ENCODE measurements at regions not wholly inside any gene's neighbourhood (a gene's known extent, or its start where the extent isn't known, plus 50 kb on each side); places are given as distances from the start of the nearest gene placed in this dataset.
"Not testable (repeated sequence)": the region's sequence is repeated elsewhere in the genome, so short reads cannot be mapped to it uniquely, and the experiment has no call there.

DNA sequence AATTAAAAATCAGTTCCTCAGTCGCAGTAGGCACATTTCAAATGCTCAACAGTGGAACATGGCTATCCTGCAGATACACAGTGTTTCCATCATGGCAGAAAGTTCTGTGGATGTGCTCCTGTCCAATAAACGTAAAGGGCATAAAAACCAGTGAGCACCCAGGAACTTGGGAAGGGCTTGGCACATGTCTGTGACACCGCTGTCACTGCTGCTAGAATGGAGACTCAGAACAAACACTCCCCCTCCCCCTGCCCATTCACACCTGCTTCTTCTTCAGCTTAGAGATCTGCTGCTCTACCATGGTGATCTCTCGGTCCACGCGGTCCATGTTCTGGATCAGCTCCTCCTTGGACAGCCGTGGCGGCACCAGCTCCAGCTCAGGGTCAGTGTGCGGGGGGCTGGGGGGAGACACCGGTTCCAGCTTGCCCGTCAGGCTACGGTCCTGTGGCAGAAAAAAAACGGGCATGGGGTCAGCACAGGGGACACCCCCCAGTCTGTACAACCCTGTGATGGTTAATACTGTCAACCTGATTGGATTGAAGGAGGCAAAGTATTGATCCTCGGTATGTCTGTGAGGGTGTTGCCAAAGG, 94.6 kb downstream of the NCOR2 start:
- no peak for DNase-seq (ENCODE audit: low spot score)
- H3K9me3 ChIP-seq (ENCODE audit: severe bottlenecking) = peaks cover 6% of the 10 kb centered on the region
- H3K4me1 ChIP-seq (ENCODE audit: insufficient read depth, poor library complexity, severe bottlenecking) = no peaks in the 10 kb centered on the region
- no peak overlapping the region for H3K4me3 ChIP-seq (ENCODE audit: severe bottlenecking)
- TF ChIP-seq, protein P1, sequence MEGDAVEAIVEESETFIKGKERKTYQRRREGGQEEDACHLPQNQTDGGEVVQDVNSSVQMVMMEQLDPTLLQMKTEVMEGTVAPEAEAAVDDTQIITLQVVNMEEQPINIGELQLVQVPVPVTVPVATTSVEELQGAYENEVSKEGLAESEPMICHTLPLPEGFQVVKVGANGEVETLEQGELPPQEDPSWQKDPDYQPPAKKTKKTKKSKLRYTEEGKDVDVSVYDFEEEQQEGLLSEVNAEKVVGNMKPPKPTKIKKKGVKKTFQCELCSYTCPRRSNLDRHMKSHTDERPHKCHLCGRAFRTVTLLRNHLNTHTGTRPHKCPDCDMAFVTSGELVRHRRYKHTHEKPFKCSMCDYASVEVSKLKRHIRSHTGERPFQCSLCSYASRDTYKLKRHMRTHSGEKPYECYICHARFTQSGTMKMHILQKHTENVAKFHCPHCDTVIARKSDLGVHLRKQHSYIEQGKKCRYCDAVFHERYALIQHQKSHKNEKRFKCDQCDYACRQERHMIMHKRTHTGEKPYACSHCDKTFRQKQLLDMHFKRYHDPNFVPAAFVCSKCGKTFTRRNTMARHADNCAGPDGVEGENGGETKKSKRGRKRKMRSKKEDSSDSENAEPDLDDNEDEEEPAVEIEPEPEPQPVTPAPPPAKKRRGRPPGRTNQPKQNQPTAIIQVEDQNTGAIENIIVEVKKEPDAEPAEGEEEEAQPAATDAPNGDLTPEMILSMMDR (IDR thresholded peaks at IDR 0.05; ENCODE audit: poor library complexity, severe bottlenecking) = no peak
- H3K27me3 ChIP-seq (ENCODE audit: insufficient read depth, poor library complexity, severe bottlenecking) = no peaks in the 10 kb centered on the region
- no peak overlapping the region for H3K27ac ChIP-seq (ENCODE audit: poor library complexity, severe bottlenecking)
- peaks cover 83% of the 10 kb centered on the region for H3K36me3 ChIP-seq (ENCODE audit: low read depth)
- ATAC-seq (ENCODE audit: low read depth) = no peak

DNA sequence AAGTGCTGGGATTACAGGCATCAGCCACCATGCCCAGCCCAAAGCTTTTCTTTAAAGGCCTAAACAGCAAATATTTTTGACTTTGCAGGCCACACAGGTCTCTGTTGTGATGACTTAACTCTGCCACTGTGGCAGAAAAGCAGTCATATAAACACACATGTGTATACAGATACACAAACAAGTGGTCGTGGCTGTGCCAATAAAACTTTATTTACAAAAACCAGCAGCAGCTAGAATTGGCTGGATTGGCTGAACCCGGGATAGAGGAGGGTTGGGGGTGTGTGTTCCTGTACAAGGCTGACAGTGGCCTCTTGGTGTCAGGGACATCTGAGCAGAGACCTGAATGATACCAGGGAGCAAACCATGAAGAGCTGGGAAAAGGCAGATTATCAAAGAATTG, 95.6 kb downstream of the NCOR2 start:
- Histone ChIP-seq H3K4me1 (ENCODE audit: insufficient read depth, poor library complexity, severe bottlenecking) (no peaks in the 10 kb centered on the region), H3K9me3 (ENCODE audit: severe bottlenecking) (peaks cover 6% of the 10 kb centered on the region), H3K4me3 (ENCODE audit: severe bottlenecking) (no peak overlapping the region), H3K36me3 (ENCODE audit: low read depth) (peaks cover 74% of the 10 kb centered on the region), H3K27me3 (ENCODE audit: insufficient read depth, poor library complexity, severe bottlenecking) (no peaks in the 10 kb centered on the region), H3K27ac (ENCODE audit: poor library complexity, severe bottlenecking) (no peak overlapping the region)
- ATAC-seq (ENCODE audit: low read depth) (no peak), DNase-seq (ENCODE audit: low spot score) (no peak)
- TF ChIP-seq, protein P1 (IDR thresholded peaks at IDR 0.05; ENCODE audit: poor library complexity, severe bottlenecking) = no peak

DNA sequence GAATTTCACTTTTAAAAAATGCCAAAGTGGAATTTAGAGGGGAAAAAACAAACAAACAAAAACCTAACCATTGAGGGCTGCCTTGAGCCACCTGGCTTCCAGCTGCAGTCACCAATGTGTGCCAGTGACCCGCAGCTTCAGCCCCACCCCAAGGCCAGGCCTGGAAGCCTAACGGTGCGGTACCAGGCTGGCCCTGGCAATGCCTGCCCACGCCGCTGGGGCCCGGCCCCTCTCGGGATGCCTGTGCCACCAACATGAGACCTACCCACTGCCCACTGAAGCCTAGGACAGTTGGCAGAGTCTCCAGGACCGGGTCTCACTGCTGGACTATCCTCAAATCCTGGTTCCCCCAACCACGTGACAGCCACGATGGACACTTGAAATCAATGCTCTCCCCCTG, 96.6 kb downstream of the NCOR2 start:
- H3K36me3 ChIP-seq (ENCODE audit: low read depth) = peaks cover 72% of the 10 kb centered on the region
- DNase-seq (ENCODE audit: low spot score) (no peak), ATAC-seq (ENCODE audit: low read depth) (no peak)
- no peak overlapping the region for H3K4me3 ChIP-seq (ENCODE audit: severe bottlenecking)
- TF ChIP-seq, protein P1 (IDR thresholded peaks at IDR 0.05; ENCODE audit: poor library complexity, severe bottlenecking) = no peak
- no peak overlapping the region for H3K27ac ChIP-seq (ENCODE audit: poor library complexity, severe bottlenecking)
- H3K9me3 ChIP-seq (ENCODE audit: severe bottlenecking) = peaks cover 6% of the 10 kb centered on the region
- no peaks in the 10 kb centered on the region for H3K27me3 ChIP-seq (ENCODE audit: insufficient read depth, poor library complexity, severe bottlenecking)
- H3K4me1 ChIP-seq (ENCODE audit: insufficient read depth, poor library complexity, severe bottlenecking) = no peaks in the 10 kb centered on the region

DNA sequence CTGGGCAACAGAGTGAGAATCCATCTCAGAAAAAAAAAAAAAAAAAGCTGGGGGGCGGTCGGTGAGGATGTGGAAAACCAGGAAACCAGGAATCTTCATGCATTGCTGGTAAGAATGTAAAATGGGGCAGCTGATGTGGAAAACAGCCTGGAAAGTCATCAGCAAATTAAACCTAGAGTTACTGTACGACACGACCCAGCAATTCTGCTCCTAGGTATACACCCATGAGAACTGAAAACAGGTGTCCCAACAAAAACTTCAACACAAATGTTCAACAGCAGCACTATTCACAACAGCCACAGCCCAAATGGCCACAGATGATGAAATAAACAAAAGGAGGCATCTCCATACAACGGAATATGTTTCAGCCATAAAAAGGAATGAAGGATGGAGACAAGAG, 97.3 kb downstream of the NCOR2 start:
- no peaks in the 10 kb centered on the region for H3K27me3 ChIP-seq (ENCODE audit: insufficient read depth, poor library complexity, severe bottlenecking)
- DNase-seq (ENCODE audit: low spot score) (no peak), ATAC-seq (ENCODE audit: low read depth) (no peak)
- TF ChIP-seq, protein P1 (IDR thresholded peaks at IDR 0.05; ENCODE audit: poor library complexity, severe bottlenecking) = no peak
- no peak overlapping the region for H3K27ac ChIP-seq (ENCODE audit: poor library complexity, severe bottlenecking)
- H3K4me3 ChIP-seq (ENCODE audit: severe bottlenecking) = no peak overlapping the region
- peaks cover 72% of the 10 kb centered on the region for H3K36me3 ChIP-seq (ENCODE audit: low read depth)
- H3K9me3 ChIP-seq (ENCODE audit: severe bottlenecking) = peaks cover 6% of the 10 kb centered on the region
- H3K4me1 ChIP-seq (ENCODE audit: insufficient read depth, poor library complexity, severe bottlenecking) = no peaks in the 10 kb centered on the region

DNA sequence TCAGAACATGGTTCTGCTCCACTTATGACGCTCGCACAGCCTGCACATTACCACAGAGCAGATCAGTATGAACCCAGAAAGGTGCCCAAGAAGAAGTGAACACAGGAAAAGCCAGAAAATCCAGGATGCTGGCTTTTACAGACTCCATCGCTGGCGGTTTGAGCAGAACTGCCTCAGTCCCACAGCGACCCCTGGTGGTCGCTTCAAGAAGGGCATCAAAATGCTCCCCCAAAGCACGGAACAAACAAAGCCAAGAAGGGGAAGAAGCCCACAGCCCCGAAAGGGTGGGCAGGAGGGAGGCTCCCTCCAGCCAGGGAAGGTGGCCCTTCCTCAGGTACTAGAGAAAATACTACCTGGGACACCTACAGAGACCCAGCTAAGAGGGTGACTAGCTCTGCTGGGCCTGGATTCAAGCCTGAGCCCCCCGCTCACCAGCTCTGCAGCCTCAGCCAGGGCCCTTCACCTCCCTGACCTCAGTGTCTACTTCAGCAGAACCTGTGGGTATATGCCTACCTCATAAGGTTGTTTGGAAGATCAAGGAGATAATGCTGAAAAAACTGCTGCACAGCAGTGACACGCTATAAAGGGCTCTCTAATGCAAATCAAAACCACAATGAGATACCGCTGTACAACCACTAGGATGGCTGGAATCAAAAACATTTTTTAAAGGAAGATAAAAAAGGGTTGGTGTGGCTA, 98.1 kb downstream of the NCOR2 start:
- Histone ChIP-seq H3K27me3 (ENCODE audit: insufficient read depth, poor library complexity, severe bottlenecking) (no peaks in the 10 kb centered on the region), H3K36me3 (ENCODE audit: low read depth) (peaks cover 74% of the 10 kb centered on the region), H3K4me3 (ENCODE audit: severe bottlenecking) (no peak overlapping the region), H3K9me3 (ENCODE audit: severe bottlenecking) (peaks cover 6% of the 10 kb centered on the region), H3K27ac (ENCODE audit: poor library complexity, severe bottlenecking) (no peak overlapping the region), H3K4me1 (ENCODE audit: insufficient read depth, poor library complexity, severe bottlenecking) (no peaks in the 10 kb centered on the region)
- ATAC-seq (ENCODE audit: low read depth) (no peak), DNase-seq (ENCODE audit: low spot score) (no peak)
- TF ChIP-seq, protein P1 (IDR thresholded peaks at IDR 0.05; ENCODE audit: poor library complexity, severe bottlenecking) = peak; percentile 57

DNA sequence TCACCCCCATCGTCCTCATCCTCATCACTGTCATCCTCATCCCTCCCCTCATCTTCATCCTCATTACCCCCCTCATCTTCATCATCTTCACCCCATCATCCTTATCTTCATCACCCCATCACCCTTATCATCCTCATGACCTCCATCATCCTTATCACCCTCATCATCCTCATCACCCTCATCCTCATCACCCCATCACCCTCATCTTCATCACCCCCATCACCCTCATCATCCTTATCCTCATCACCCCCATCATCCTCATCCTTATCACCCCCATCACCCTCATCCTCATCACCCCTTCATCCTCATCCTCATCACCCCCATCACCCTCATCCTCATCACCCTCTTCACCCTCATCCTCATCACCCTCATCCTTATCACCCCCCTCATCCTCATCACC, 99.9 kb downstream of the NCOR2 start:
- H3K27me3 ChIP-seq (ENCODE audit: insufficient read depth, poor library complexity, severe bottlenecking); H3K9me3 ChIP-seq (ENCODE audit: severe bottlenecking); H3K4me3 ChIP-seq (ENCODE audit: severe bottlenecking); DNase-seq (ENCODE audit: low spot score); ATAC-seq (ENCODE audit: low read depth); H3K4me1 ChIP-seq (ENCODE audit: insufficient read depth, poor library complexity, severe bottlenecking); H3K27ac ChIP-seq (ENCODE audit: poor library complexity, severe bottlenecking): not testable (repeated sequence)
- H3K36me3 ChIP-seq (ENCODE audit: low read depth) = peaks cover 57% of the 10 kb centered on the region

All from RWPE2 (cell line).